Right renal cortex interstitium (tissue), 3 donors: ENCODE measurements at regions not wholly inside any gene's neighbourhood (a gene's known extent, or its start where the extent isn't known, plus 50 kb on each side); places are given as distances from the start of the nearest gene placed in this dataset.

ENCODE experiments used
- DNase-seq, 3 donors: peaks; one replicate each; pipeline ENCODE4 v3.0.0-alpha.2; 2013; ENCODE audit warnings: low read depth in 3 of 3, low spot score in 2 of 3

DNA sequence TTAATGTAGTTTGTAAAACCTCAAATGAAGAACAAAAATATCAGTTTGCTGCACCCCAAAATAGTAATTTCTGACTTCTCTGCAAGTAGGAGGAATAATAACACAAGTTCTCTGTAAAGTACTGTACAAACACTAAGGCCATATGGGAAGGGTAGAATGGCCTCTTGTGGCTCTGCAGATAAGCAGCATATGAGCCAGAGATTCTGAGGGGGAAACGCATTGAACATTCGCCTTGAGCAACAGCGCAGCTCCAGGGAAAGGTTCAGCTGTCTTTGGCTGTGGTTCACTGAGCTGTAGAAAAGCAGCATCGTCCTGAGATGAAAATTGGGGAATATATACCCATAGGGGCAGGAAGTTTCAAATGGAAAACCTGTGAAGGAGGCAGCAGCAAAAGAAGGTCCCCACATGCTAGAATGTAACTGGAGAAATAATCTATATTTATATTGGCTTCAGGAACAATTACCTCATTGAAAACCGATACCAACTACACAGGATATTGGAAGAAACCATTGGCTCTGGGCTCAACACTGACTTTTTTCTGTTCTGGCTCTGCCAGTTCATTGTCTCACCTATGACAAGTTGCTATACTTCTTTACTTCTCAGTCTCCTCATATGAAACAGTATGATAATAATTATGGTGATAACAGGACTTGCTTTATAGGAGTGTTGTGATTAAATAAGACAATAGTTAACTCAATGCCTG lies 357.6 kb upstream of the CPEB2 start:
- no peak for DNase-seq

DNA sequence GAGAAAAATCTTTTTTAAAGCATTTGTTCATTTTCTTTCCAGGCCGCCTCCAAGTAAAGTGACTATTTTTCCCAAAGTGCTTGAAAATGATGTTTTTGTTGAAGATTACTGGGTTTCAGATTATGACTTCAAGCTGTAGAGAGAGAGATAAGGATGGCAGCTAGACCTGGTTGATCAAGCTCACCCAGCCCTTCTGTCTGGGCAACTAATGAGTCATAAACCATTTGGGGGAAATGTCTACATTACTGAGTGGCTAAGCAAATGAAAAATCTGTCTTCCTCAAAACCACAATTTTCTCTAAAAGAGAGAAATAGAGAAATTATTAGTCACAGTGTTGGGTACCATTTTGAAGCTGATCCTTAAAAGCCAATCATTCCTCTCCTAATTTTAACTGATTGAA lies 355.4 kb upstream of the CPEB2 start:
- DNase-seq, result no peak

GRCh38 chr4:14650127-14650526 lies 352.2 kb upstream of the CPEB2 start:
- DNase-seq, result no peak

- DNase-seq, result no peak
Measured at GRCh38 chr4:14652522-14652921, 349.8 kb upstream of the CPEB2 start.

DNA sequence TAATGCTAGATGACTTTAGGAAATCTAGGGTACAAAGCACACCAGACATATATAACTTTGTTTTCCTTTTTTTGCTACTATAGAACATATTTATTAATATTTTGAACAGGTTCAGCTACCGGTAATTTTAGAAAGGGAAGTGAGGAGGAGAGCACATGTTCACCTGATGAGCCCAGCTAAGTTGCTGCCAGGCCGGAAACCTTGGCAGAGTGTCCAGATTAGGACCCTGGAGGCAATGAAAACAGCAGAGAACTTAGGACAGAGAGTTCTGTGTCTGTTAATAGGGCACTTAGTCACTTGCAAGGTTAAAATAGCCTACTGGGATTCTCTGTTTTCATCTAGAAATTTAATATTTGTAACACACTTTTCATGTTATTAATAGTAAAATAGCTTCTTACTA lies 348.9 kb upstream of the CPEB2 start:
- DNase-seq, result no peak

DNA sequence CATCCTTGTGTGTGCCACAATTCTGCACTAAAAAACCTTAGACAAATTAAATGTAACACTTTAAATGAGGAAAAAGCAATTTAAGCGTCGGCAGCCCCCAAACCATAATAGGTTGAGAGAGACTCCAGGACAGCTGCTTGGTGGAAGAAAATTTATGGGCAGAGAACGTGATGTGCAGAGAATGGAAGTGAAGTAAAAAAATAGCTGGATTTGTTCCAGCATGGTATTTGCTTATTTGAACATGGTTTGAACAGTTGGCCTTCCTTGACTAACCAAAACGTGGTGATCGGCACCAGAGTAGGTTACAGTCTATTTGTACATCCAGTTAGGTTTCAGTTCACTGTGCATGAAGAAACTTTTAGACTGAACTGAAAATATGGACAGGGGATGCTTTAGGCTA lies 343.0 kb upstream of the CPEB2 start:
- no peak for DNase-seq

DNA sequence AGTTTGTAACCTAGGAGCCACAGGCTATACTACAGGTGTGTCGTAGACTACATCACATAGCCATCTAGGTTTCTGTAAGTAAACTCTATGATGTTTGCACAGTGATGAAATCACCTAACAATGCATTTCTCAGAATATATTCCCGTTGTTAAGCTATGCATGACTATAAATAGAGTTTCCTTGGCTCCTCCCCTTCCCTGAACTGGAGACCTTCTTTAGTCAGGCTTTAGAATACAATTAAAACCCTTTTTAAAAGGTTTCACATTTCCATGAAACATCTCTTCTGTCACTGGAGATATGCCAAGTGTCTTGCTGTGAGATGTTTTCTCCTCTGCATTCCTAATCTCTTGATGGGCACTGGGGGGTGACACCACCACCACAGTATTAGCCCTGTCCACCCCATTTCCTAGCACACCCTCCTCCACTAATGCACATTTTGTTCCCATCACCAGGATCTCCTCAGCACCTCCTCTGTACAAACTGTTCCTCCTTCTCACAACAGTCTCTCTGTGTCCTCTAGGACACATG lies 334.6 kb upstream of the CPEB2 start:
- DNase-seq, result no peak

DNA sequence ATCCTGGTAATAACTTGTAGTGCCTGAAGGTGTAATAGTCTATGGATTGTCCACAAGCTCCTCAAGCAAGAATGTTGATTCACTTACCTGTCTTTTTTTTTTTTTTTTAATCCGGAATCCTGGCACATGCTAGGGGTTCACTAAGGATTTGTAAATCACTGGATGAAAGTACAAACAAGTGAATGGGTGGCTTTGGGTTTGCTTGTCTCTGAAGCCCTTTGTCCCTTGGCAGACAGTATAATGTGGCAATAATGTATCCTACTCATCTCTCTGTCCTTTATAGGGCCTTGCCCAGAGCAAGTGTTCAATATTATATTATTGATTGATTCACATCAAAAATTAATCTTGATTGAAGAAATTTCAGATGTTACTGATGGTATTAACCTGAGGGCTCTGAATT lies 334.0 kb upstream of the CPEB2 start:
- no peak for DNase-seq

GRCh38 chr4:14669371-14669770 lies 332.9 kb upstream of the CPEB2 start:
- no peak for DNase-seq

- no peak for DNase-seq
Measured at GRCh38 chr4:14671146-14671545, 331.1 kb upstream of the CPEB2 start.

DNA sequence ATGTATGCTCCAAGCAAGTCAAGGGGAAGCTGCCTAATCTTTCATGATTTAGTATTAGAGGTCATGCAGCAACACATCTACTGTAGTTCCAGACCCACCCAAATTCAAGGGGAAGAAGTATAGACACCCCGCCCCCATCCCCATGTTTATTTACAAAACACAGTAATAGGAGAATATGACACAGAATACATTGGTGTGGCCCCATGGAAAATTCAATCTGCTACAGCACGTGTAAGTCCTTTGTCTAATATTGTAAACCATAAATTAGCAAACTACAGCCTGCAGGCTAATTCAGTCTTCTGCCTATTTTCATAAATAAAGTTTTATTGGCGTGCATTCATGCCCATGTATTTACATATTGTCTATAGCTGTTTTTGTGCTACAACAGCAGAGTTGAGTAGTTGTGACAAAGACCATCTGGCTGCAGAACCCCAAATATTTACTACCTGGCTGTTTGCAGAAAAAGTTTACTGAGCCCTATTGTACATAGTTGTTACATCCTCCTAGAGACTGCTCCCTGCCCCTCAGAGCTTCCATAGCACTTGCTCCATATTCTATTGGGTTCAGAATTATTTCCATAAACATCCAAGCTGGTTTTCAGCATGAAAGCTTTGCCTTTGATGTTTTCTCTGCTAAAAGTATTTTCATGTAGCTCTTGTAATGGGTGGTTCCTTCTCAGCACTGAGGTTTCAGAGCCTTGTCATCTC lies 326.8 kb upstream of the CPEB2 start:
- DNase-seq, result no peak

DNA sequence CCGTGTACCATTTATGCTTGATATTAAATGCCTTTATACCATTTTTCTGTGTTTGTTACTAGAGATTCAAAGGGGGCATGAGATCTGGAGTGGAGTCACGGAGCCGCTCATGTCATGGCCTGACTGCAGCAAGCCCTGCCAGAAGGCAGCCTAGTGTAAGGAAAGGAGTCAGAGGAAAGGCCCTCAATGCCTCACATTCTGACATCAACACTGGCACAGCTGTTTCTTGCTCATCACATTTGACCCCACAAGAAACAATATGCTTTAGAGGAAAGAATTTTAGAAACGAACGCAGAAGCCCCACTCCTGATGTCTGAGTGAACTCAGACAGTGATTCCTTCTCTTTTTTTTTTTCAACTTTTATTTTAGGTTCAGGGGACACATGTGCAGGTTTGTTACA lies 322.4 kb upstream of the CPEB2 start:
- no peak for DNase-seq

DNA sequence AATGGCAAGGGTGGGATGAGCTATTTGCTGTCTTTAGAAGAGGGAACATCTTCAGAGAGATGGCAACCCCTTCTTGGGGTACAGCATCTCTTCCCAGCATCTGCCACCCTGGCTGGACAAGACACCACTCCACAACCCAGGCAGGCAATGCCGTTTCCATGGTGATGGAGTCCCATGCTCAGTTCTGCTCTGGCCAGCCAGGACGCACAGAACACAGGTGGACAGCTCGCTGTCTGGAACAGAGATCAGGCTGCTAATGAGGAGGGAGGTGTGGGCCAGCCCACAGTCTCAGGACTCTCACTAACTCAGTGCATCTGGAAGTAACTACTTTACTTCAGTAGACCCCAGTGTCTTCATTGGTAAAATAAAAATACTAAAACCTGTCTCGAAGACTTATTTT lies 321.0 kb upstream of the CPEB2 start:
- no peak for DNase-seq

GRCh38 chr4:14693728-14694127 lies 308.6 kb upstream of the CPEB2 start:
- no peak for DNase-seq

- DNase-seq, result no peak
Measured at GRCh38 chr4:14695095-14695845, 307.0 kb upstream of the CPEB2 start.

GRCh38 chr4:14700083-14700482 lies 302.2 kb upstream of the CPEB2 start:
- DNase-seq, result no peak

DNA sequence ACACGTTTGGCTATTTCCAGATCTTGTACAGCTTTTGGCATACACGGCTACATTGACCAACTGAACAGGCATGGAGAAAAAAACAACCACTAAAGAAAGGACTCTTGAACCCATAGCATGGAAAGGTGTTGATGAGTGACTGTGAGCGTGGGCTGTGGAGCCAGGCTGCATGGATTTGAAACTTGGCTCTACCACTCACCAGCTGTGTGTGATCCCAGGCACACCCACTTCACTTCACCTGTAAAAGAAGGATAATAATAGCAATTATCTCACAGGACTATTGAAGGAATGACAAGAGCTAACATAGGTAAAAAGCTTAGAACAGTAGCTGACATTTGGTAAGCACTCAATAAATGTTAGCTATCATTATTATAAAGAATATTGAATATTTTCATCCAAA lies 301.7 kb upstream of the CPEB2 start:
- DNase-seq, result no peak

- DNase-seq, result no peak
Measured at GRCh38 chr4:14701389-14701788, 300.9 kb upstream of the CPEB2 start.

DNA sequence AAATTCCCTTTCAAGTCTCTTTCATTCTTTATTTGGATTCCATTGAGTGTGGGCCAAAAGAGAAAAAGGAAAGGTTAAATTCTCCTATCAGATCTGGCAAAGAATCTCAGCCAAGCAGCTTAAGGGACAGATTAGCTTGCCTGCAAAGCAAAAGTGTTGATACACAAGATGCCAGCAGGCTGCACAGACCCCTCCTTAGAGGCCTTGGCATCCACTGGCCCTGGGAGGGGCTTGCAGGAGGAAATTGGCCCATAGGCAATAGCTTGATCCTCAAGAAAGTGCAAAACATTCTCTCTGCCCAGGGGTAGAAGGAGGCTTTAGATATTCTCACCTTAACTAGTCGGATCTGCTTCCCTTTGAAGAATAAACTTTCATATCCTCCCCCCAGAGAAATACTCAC lies 300.4 kb upstream of the CPEB2 start:
- no peak for DNase-seq

DNA sequence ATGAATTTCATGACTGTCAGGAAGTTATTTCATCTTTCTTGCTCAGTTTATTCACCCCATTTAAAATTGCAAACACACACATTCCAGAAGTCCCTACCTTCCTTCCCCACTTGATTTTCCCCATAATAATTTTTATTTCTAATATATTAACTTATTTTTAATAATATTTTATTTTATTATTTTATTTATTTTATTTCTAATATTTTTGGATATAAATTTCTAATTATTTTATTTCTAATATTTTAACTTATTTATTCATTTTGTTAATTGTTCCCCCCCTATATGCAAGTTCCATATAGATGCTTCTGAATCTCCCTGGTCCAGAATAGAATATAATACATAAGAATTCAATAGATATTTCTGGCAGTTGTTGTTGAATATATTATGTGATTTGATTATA lies 293.7 kb upstream of the CPEB2 start:
- no peak for DNase-seq

GRCh38 chr4:14711259-14711658 lies 291.0 kb upstream of the CPEB2 start:
- DNase-seq, result no peak

DNA sequence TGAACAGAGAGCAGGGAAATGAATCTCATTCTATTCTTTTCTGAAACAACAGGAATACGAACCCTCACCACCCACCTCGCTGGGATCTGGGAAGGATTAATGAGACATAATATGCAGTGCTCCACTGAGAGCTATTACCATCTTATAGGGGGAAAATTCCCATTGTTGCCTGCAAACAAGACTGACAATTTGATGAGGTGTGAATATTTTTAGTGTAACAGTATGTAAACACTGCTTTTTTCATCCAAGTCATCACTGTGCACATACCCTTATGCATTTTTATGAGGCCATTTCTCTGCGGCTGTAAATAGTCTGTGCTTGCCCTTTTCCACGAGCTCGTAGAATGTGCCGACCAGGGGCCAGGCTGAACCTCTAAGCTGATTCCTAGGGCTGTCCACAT lies 285.6 kb upstream of the CPEB2 start:
- DNase-seq, result no peak
